OCI-LY3 (cell line): ENCODE measurements at regions not wholly inside any gene's neighbourhood (a gene's known extent, or its start where the extent isn't known, plus 50 kb on each side); places are given as distances from the start of the nearest gene placed in this dataset.

Experiments
- EZH2phosphoT487 ChIP-seq: fragments of 200-600 bp; shearing (Covaris generic); IDR thresholded peaks from 2 replicates; pipeline ENCODE4 v1.6.1; 2018; ENCODE audit warnings: antibody characterized with exemption, mixed run types, low read depth
- TF ChIP-seq, protein P1 (sequence below): fragments of 200-600, 300-600 bp; sonication (generic); IDR thresholded peaks from 2 replicates; pipeline ENCODE4 v1.5.1; 2014; ENCODE audit warnings: antibody characterized with exemption, low read length, low read depth

DNA sequence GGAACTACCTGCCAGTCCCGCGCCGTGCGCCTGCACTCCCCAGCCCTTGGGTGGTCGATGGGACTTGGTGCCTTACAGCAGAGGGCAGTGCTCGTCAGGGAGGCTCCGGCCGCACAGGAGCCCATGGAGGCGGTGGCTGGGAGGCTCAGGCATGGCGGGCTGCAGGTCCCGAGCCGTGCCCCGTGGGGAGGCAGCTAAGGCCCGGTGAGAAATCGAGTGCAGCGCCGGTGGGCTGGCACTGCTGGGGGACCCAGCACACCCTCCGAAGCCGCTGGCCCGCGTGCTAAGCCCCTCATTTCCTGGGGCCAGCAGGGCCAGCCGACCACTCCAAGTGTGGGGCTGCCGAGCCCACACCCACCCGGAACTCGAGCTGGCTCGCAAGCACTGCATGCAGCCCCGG, 580.2 kb downstream of the ZIC1 start:
- TF ChIP-seq, protein P1, sequence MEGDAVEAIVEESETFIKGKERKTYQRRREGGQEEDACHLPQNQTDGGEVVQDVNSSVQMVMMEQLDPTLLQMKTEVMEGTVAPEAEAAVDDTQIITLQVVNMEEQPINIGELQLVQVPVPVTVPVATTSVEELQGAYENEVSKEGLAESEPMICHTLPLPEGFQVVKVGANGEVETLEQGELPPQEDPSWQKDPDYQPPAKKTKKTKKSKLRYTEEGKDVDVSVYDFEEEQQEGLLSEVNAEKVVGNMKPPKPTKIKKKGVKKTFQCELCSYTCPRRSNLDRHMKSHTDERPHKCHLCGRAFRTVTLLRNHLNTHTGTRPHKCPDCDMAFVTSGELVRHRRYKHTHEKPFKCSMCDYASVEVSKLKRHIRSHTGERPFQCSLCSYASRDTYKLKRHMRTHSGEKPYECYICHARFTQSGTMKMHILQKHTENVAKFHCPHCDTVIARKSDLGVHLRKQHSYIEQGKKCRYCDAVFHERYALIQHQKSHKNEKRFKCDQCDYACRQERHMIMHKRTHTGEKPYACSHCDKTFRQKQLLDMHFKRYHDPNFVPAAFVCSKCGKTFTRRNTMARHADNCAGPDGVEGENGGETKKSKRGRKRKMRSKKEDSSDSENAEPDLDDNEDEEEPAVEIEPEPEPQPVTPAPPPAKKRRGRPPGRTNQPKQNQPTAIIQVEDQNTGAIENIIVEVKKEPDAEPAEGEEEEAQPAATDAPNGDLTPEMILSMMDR = no peak
- no peak for TF ChIP-seq EZH2phosphoT487
